SK-N-SH (cell line): ENCODE measurements at regions not wholly inside any gene's neighbourhood (a gene's known extent, or its start where the extent isn't known, plus 50 kb on each side); places are given as distances from the start of the nearest gene placed in this dataset.

Source experiments
- EP300 ChIP-seq, 2 experiments: IDR thresholded peaks; 2 replicates each; pipeline versions ENCODE4 v1.4.0 to v1.6.1; 2012; ENCODE audit warnings: borderline replicate concordance in 1 of 2, low read depth in 1 of 2, low read length in 1 of 2
- RCOR1 ChIP-seq: fragments of 150-350 bp; IDR thresholded peaks from 2 replicates; pipeline ENCODE4 v1.6.1; 2017; ENCODE audit warnings: antibody characterized with exemption, low read length
- TF ChIP-seq, protein P1 (sequence below): fragments of 200-600 bp; sonication (generic); IDR thresholded peaks from 2 replicates; pipeline ENCODE4 v1.6.1; 2017; ENCODE audit warnings: antibody characterized with exemption, mild to moderate bottlenecking, moderate library complexity

DNA sequence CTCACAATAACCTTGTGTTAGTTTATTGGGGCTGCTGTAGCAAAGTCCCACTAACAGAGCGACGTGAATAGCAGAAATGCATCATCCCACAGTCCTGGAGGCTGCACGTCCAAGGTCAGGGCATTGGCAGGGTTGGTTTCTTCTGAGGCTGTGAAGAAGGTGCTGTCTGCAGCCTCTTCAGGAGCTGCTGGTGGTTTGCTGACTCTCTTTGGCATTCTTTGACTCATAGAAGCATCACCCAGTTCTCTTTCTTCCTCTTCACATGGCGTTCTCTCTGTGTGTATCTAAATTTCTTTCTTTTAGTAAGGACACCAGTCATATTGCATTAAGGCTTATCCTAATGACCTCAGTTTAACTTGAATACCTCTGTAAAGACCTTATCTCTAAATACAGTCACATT is 428.4 kb upstream of the KLF6 start:
- TF ChIP-seq EP300 (IDR thresholded peaks at IDR 0.05; ENCODE audit: borderline replicate concordance in 1 of 2, low read depth in 1 of 2, low read length in 1 of 2) = no peak
- TF ChIP-seq, protein P1, sequence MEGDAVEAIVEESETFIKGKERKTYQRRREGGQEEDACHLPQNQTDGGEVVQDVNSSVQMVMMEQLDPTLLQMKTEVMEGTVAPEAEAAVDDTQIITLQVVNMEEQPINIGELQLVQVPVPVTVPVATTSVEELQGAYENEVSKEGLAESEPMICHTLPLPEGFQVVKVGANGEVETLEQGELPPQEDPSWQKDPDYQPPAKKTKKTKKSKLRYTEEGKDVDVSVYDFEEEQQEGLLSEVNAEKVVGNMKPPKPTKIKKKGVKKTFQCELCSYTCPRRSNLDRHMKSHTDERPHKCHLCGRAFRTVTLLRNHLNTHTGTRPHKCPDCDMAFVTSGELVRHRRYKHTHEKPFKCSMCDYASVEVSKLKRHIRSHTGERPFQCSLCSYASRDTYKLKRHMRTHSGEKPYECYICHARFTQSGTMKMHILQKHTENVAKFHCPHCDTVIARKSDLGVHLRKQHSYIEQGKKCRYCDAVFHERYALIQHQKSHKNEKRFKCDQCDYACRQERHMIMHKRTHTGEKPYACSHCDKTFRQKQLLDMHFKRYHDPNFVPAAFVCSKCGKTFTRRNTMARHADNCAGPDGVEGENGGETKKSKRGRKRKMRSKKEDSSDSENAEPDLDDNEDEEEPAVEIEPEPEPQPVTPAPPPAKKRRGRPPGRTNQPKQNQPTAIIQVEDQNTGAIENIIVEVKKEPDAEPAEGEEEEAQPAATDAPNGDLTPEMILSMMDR = no peak
- no peak for TF ChIP-seq RCOR1
